OCI-M2 (cell line): ENCODE measurements at regions not wholly inside any gene's neighbourhood (a gene's known extent, or its start where the extent isn't known, plus 50 kb on each side); places are given as distances from the start of the nearest gene placed in this dataset.

Source experiments
- DNase-seq: peaks from one replicate; lab custom pipeline; 2025; ENCODE audit not compliant: unreplicated experiment; lab: John Stamatoyannopoulos, UW

GRCh38 chr4:19455196-19455595, 796.5 kb upstream of the SLIT2 start:
- DNase-seq: no peak

- DNase-seq: no peak
Measured at GRCh38 chr4:19438233-19438632, 813.5 kb upstream of the SLIT2 start.

- no peak for DNase-seq
Measured at GRCh38 chr4:19437008-19437407, 814.7 kb upstream of the SLIT2 start.

GRCh38 chr4:19429684-19430083, 822.0 kb upstream of the SLIT2 start:
- DNase-seq: no peak

GRCh38 chr4:19425146-19425545, 826.6 kb upstream of the SLIT2 start:
- DNase-seq: no peak

GRCh38 chr4:19417256-19417655, 834.4 kb upstream of the SLIT2 start:
- no peak for DNase-seq

- no peak for DNase-seq
Measured at GRCh38 chr4:19416146-19416545, 835.6 kb upstream of the SLIT2 start.

GRCh38 chr4:19408490-19408889, 843.2 kb upstream of the SLIT2 start:
- DNase-seq: no peak

- no peak for DNase-seq
Measured at GRCh38 chr4:19406789-19407188, 844.9 kb upstream of the SLIT2 start.

- no peak for DNase-seq
Measured at GRCh38 chr4:19403786-19404370, 847.8 kb upstream of the SLIT2 start.

GRCh38 chr4:19402581-19403065, 849.1 kb upstream of the SLIT2 start:
- no peak for DNase-seq

GRCh38 chr4:19401301-19402080, 850.2 kb upstream of the SLIT2 start:
- no peak for DNase-seq

- DNase-seq: no peak
Measured at GRCh38 chr4:19400820-19401219, 850.9 kb upstream of the SLIT2 start.

GRCh38 chr4:19399001-19399400, 852.7 kb upstream of the SLIT2 start:
- DNase-seq: no peak

GRCh38 chr4:19386786-19387185, 864.9 kb upstream of the SLIT2 start:
- no peak for DNase-seq

GRCh38 chr4:19382993-19383756, 868.5 kb upstream of the SLIT2 start:
- DNase-seq: no peak

- no peak for DNase-seq
Measured at GRCh38 chr4:19381068-19381467, 870.6 kb upstream of the SLIT2 start.

GRCh38 chr4:19380600-19380999, 871.1 kb upstream of the SLIT2 start:
- no peak for DNase-seq

GRCh38 chr4:19379191-19379708, 872.5 kb upstream of the SLIT2 start:
- no peak for DNase-seq

- no peak for DNase-seq
Measured at GRCh38 chr4:19375931-19376330, 875.8 kb upstream of the SLIT2 start.

- no peak for DNase-seq
Measured at GRCh38 chr4:19375136-19375804, 876.4 kb upstream of the SLIT2 start.
